ENCODE measurements at regions not wholly inside any gene's neighbourhood (a gene's known extent, or its start where the extent isn't known, plus 50 kb on each side); places are given as distances from the start of the nearest gene placed in this dataset.

- no peak for TF ChIP-seq CTCF (IDR thresholded peaks at IDR 0.05; ENCODE audit: low read depth, low read length)
- H3K27me3 ChIP-seq (ENCODE audit: insufficient read depth, low read depth, severe bottlenecking): no peaks in the 10 kb centered on the region
- H3K9me3 ChIP-seq (ENCODE audit: severe bottlenecking): no peaks in the 10 kb centered on the region
- H3K27ac ChIP-seq: no peak overlapping the region
- no peak for DNase-seq
- H3K4me3 ChIP-seq (ENCODE audit: low read depth, low read length): no peak overlapping the region
- H3K36me3 ChIP-seq: no peaks in the 10 kb centered on the region
Measured at GRCh38 chr2:100667801-100668200, 105.0 kb downstream of the PDCL3 start.

- no peak for DNase-seq
- no peak overlapping the region for H3K4me3 ChIP-seq (ENCODE audit: low read depth, low read length)
- TF ChIP-seq CTCF (IDR thresholded peaks at IDR 0.05; ENCODE audit: low read depth, low read length): no peak
- H3K9me3 ChIP-seq (ENCODE audit: severe bottlenecking): no peaks in the 10 kb centered on the region
- H3K27ac ChIP-seq: no peak overlapping the region
- no peaks in the 10 kb centered on the region for H3K36me3 ChIP-seq
- H3K27me3 ChIP-seq (ENCODE audit: insufficient read depth, low read depth, severe bottlenecking): no peaks in the 10 kb centered on the region
Measured at GRCh38 chr2:100670232-100670631, 107.4 kb downstream of the PDCL3 start.

GRCh38 chr2:100673115-100673514 lies 110.3 kb downstream of the PDCL3 start:
- no peaks in the 10 kb centered on the region for H3K36me3 ChIP-seq
- H3K4me3 ChIP-seq (ENCODE audit: low read depth, low read length): no peak overlapping the region
- no peak for DNase-seq
- no peak for TF ChIP-seq CTCF (IDR thresholded peaks at IDR 0.05; ENCODE audit: low read depth, low read length)
- no peaks in the 10 kb centered on the region for H3K9me3 ChIP-seq (ENCODE audit: severe bottlenecking)
- H3K27ac ChIP-seq: no peak overlapping the region
- H3K27me3 ChIP-seq (ENCODE audit: insufficient read depth, low read depth, severe bottlenecking): no peaks in the 10 kb centered on the region

GRCh38 chr2:100673691-100674485 lies 111.1 kb downstream of the PDCL3 start:
- Histone ChIP-seq H3K4me3 (ENCODE audit: low read depth, low read length) (no peak overlapping the region), H3K27ac (no peak overlapping the region), H3K36me3 (no peaks in the 10 kb centered on the region), H3K9me3 (ENCODE audit: severe bottlenecking) (no peaks in the 10 kb centered on the region), H3K27me3 (ENCODE audit: insufficient read depth, low read depth, severe bottlenecking) (no peaks in the 10 kb centered on the region)
- TF ChIP-seq CTCF (IDR thresholded peaks at IDR 0.05; ENCODE audit: low read depth, low read length): no peak
- no peak for DNase-seq

GRCh38 chr2:100674666-100675065 lies 111.9 kb downstream of the PDCL3 start:
- H3K9me3 ChIP-seq (ENCODE audit: severe bottlenecking): no peaks in the 10 kb centered on the region
- H3K4me3 ChIP-seq (ENCODE audit: low read depth, low read length): no peak overlapping the region
- no peaks in the 10 kb centered on the region for H3K36me3 ChIP-seq
- no peak overlapping the region for H3K27ac ChIP-seq
- no peak for TF ChIP-seq CTCF (IDR thresholded peaks at IDR 0.05; ENCODE audit: low read depth, low read length)
- H3K27me3 ChIP-seq (ENCODE audit: insufficient read depth, low read depth, severe bottlenecking): no peaks in the 10 kb centered on the region
- no peak for DNase-seq

GRCh38 chr2:100675373-100675772 lies 112.6 kb downstream of the PDCL3 start:
- TF ChIP-seq CTCF (IDR thresholded peaks at IDR 0.05; ENCODE audit: low read depth, low read length): no peak
- H3K27me3 ChIP-seq (ENCODE audit: insufficient read depth, low read depth, severe bottlenecking): no peaks in the 10 kb centered on the region
- no peak for DNase-seq
- H3K36me3 ChIP-seq: no peaks in the 10 kb centered on the region
- no peak overlapping the region for H3K4me3 ChIP-seq (ENCODE audit: low read depth, low read length)
- H3K27ac ChIP-seq: no peak overlapping the region
- H3K9me3 ChIP-seq (ENCODE audit: severe bottlenecking): no peaks in the 10 kb centered on the region
